ENCODE measurements at regions not wholly inside any gene's neighbourhood (a gene's known extent, or its start where the extent isn't known, plus 50 kb on each side); places are given as distances from the start of the nearest gene placed in this dataset.

- DNase-seq (no peak), ATAC-seq (no peak)
- H3K36me3 ChIP-seq (ENCODE audit: insufficient read depth in 1 of 2, low read depth in 1 of 2), result no peaks in the 10 kb centered on the region
- WGBS, 3 donors, result 67 to 74% (median 73%) methylated on average over 3 of the region's 3 CpGs
- intact Hi-C loops (cut with DNase I), result no loop called here
- no peaks in the 10 kb centered on the region for H3K9me3 ChIP-seq
- H3K27ac ChIP-seq, result no peak overlapping the region
- no peak for TF ChIP-seq CTCF (IDR thresholded peaks at IDR 0.05)
- H3K27me3 ChIP-seq (ENCODE audit: insufficient read depth in 3 of 3, low read length in 2 of 3), result peaks cover 0 to 7% (median 0%) of the 10 kb centered on the region in 3 donors
- no peak overlapping the region for H3K4me3 ChIP-seq
- H3K4me1 ChIP-seq, result no peaks in the 10 kb centered on the region
Measured at GRCh38 chr13:46992383-46992952, 95.6 kb upstream of the HTR2A start.

- Histone ChIP-seq H3K4me1 (no peaks in the 10 kb centered on the region), H3K27ac (no peak overlapping the region), H3K9me3 (no peaks in the 10 kb centered on the region), H3K36me3 (ENCODE audit: insufficient read depth in 1 of 2, low read depth in 1 of 2) (no peaks in the 10 kb centered on the region), H3K4me3 (no peak overlapping the region), H3K27me3 (ENCODE audit: insufficient read depth in 3 of 3, low read length in 2 of 3) (peaks cover 0 to 3% (median 0%) of the 10 kb centered on the region in 3 donors)
- 85 to 87% (median 85%) methylated on average over 1 of the region's 1 CpG for WGBS, 3 donors
- no peak for TF ChIP-seq CTCF (IDR thresholded peaks at IDR 0.05)
- ATAC-seq, result no peak
- intact Hi-C loops (cut with DNase I), result no loop called here
- DNase-seq, result no peak
Measured at GRCh38 chr13:46983881-46984280, 87.0 kb upstream of the HTR2A start.

- 61 to 73% (median 61%) methylated on average over 3 of the region's 3 CpGs for WGBS, 3 donors
- H3K36me3 ChIP-seq (ENCODE audit: insufficient read depth in 1 of 2, low read depth in 1 of 2), result no peaks in the 10 kb centered on the region
- no peak for DNase-seq
- no peak for ATAC-seq
- peaks cover 0 to 3% (median 0%) of the 10 kb centered on the region in 3 donors for H3K27me3 ChIP-seq (ENCODE audit: insufficient read depth in 3 of 3, low read length in 2 of 3)
- intact Hi-C loops (cut with DNase I), result no loop called here
- H3K9me3 ChIP-seq, result no peaks in the 10 kb centered on the region
- no peak overlapping the region for H3K4me3 ChIP-seq
- H3K4me1 ChIP-seq, result no peaks in the 10 kb centered on the region
- no peak for TF ChIP-seq CTCF (IDR thresholded peaks at IDR 0.05)
- no peak overlapping the region for H3K27ac ChIP-seq
Measured at GRCh38 chr13:46982856-46983582, 86.2 kb upstream of the HTR2A start.

- H3K27me3 ChIP-seq (ENCODE audit: insufficient read depth in 3 of 3, low read length in 2 of 3), result peaks cover 0 to 3% (median 0%) of the 10 kb centered on the region in 3 donors
- no peaks in the 10 kb centered on the region for H3K4me1 ChIP-seq
- H3K27ac ChIP-seq, result no peak overlapping the region
- no peak overlapping the region for H3K4me3 ChIP-seq
- intact Hi-C loops (cut with DNase I), result no loop called here
- DNase-seq, result no peak
- no peaks in the 10 kb centered on the region for H3K36me3 ChIP-seq (ENCODE audit: insufficient read depth in 1 of 2, low read depth in 1 of 2)
- peaks cover 7% of the 10 kb centered on the region for H3K9me3 ChIP-seq
- ATAC-seq, result no peak
- no peak for TF ChIP-seq CTCF (IDR thresholded peaks at IDR 0.05)
Measured at GRCh38 chr13:46975173-46975572, 78.3 kb upstream of the HTR2A start.

Measured in psoas muscle (tissue), 7 donors.